Lower lobe of right lung (tissue), 2 donors: ENCODE measurements at regions not wholly inside any gene's neighbourhood (a gene's known extent, or its start where the extent isn't known, plus 50 kb on each side); places are given as distances from the start of the nearest gene placed in this dataset.

ENCODE experiments used
- ATAC-seq, 2 donors: fragments of 200-7000 bp; cut with Tn5 transposase; one replicate each; pipeline ENCODE4 v1.9.1; 2020 to 2022; ENCODE audit warnings: mild to moderate bottlenecking in 2 of 2, moderate library complexity in 2 of 2
- DNase-seq: peaks from one replicate; pipeline ENCODE4 v3.0.0-alpha.2; 2020
- H3K27ac ChIP-seq: fragments of 200-600 bp; one replicate; pipeline ENCODE4 v1.8.0; 2022
- H3K27me3 ChIP-seq: fragments of 200-600 bp; one replicate; pipeline ENCODE4 v1.8.0; 2022; ENCODE audit warnings: low read depth
- H3K36me3 ChIP-seq: fragments of 200-600 bp; one replicate; pipeline ENCODE4 v1.8.0; 2022; ENCODE audit warnings: mild to moderate bottlenecking
- H3K4me1 ChIP-seq: fragments of 200-600 bp; one replicate; pipeline ENCODE4 v1.8.0; 2022
- H3K4me3 ChIP-seq: fragments of 200-600 bp; one replicate; pipeline ENCODE4 v1.8.0; 2022; ENCODE audit warnings: mild to moderate bottlenecking
- H3K9me3 ChIP-seq: fragments of 200-600 bp; one replicate; pipeline ENCODE4 v1.8.0; 2022
- intact Hi-C: fragments of 100-400 bp; cut with DNase I; formaldehyde crosslinking; loops from one replicate; pipeline ENCODE4 v1.11.0; 2022
- TF ChIP-seq, protein P1 (sequence below): fragments of 200-600 bp; IDR thresholded peaks from one replicate; pipeline ENCODE4 v1.8.0; 2022; ENCODE audit warnings: antibody characterized with exemption, mild to moderate bottlenecking
- donor health status: DM: no; HTN: yes; CAD: no; lungs with severe emphysema.

GRCh38 chr1:29519108-29519787 is 282.9 kb downstream of the PTPRU start:
- H3K36me3 ChIP-seq = no peaks in the 10 kb centered on the region
- no peak for DNase-seq
- no peak overlapping the region for H3K4me3 ChIP-seq
- no peak overlapping the region for H3K27ac ChIP-seq
- no peaks in the 10 kb centered on the region for H3K4me1 ChIP-seq
- TF ChIP-seq, protein P1, sequence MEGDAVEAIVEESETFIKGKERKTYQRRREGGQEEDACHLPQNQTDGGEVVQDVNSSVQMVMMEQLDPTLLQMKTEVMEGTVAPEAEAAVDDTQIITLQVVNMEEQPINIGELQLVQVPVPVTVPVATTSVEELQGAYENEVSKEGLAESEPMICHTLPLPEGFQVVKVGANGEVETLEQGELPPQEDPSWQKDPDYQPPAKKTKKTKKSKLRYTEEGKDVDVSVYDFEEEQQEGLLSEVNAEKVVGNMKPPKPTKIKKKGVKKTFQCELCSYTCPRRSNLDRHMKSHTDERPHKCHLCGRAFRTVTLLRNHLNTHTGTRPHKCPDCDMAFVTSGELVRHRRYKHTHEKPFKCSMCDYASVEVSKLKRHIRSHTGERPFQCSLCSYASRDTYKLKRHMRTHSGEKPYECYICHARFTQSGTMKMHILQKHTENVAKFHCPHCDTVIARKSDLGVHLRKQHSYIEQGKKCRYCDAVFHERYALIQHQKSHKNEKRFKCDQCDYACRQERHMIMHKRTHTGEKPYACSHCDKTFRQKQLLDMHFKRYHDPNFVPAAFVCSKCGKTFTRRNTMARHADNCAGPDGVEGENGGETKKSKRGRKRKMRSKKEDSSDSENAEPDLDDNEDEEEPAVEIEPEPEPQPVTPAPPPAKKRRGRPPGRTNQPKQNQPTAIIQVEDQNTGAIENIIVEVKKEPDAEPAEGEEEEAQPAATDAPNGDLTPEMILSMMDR = no peak
- intact Hi-C loops = no loop called here
- H3K27me3 ChIP-seq = peaks cover 3% of the 10 kb centered on the region
- ATAC-seq = no peak
- no peaks in the 10 kb centered on the region for H3K9me3 ChIP-seq

GRCh38 chr1:29518183-29518835 is 282.0 kb downstream of the PTPRU start:
- H3K9me3 ChIP-seq = no peaks in the 10 kb centered on the region
- TF ChIP-seq, protein P1 = no peak
- intact Hi-C loops = no loop called here
- ATAC-seq = no peak
- no peak overlapping the region for H3K27ac ChIP-seq
- peaks cover 3% of the 10 kb centered on the region for H3K27me3 ChIP-seq
- no peaks in the 10 kb centered on the region for H3K4me1 ChIP-seq
- no peak for DNase-seq
- H3K4me3 ChIP-seq = no peak overlapping the region
- no peaks in the 10 kb centered on the region for H3K36me3 ChIP-seq

- Histone ChIP-seq H3K4me1 (no peaks in the 10 kb centered on the region), H3K9me3 (no peaks in the 10 kb centered on the region), H3K27me3 (peaks cover 3% of the 10 kb centered on the region), H3K36me3 (no peaks in the 10 kb centered on the region), H3K4me3 (no peak overlapping the region), H3K27ac (no peak overlapping the region)
- intact Hi-C loops = no loop called here
- ATAC-seq = no peak
- TF ChIP-seq, protein P1 = no peak
- DNase-seq = no peak
Observed at GRCh38 chr1:29517251-29518086, 281.1 kb downstream of the PTPRU start.

GRCh38 chr1:29516063-29516820 is 279.9 kb downstream of the PTPRU start:
- no peak overlapping the region for H3K27ac ChIP-seq
- TF ChIP-seq, protein P1 = no peak
- intact Hi-C loops = no loop called here
- no peak for ATAC-seq
- H3K36me3 ChIP-seq = no peaks in the 10 kb centered on the region
- H3K27me3 ChIP-seq = peaks cover 3% of the 10 kb centered on the region
- H3K4me1 ChIP-seq = no peaks in the 10 kb centered on the region
- DNase-seq = no peak
- H3K9me3 ChIP-seq = no peaks in the 10 kb centered on the region
- H3K4me3 ChIP-seq = no peak overlapping the region
